ENCODE measurements at regions not wholly inside any gene's neighbourhood (a gene's known extent, or its start where the extent isn't known, plus 50 kb on each side); places are given as distances from the start of the nearest gene placed in this dataset.

GRCh38 chr15:96578393-96578792 lies 247.9 kb downstream of the NR2F2 start:
- H2AFZ ChIP-seq (ENCODE audit: low read depth, low read length), result no peak overlapping the region
- TF ChIP-seq CTCF (IDR thresholded peaks at IDR 0.05; ENCODE audit: borderline replicate concordance, extremely low read depth, low read length, poor library complexity, severe bottlenecking) (no peak), EZH2 (IDR thresholded peaks at IDR 0.05; ENCODE audit: borderline replicate concordance, low read depth, low read length, severe bottlenecking) (no peak)
- ATAC-seq (ENCODE audit: insufficient read depth, low read depth), result no peak
- no peak overlapping the region for H3K4me3 ChIP-seq (ENCODE audit: low read depth in 1 of 2, low read length in 2 of 2)
- no peak for DNase-seq
- H3K27ac ChIP-seq (ENCODE audit: low read length), result no peak overlapping the region
- H3K4me2 ChIP-seq (ENCODE audit: insufficient read depth, low read length), result no peak overlapping the region
- no peaks in the 10 kb centered on the region for H3K4me1 ChIP-seq (ENCODE audit: insufficient read depth, low read length)
- no peaks in the 10 kb centered on the region for H3K36me3 ChIP-seq (ENCODE audit: insufficient read depth, low read length)
- no peaks in the 10 kb centered on the region for H3K9me3 ChIP-seq (ENCODE audit: insufficient read depth, low read length, severe bottlenecking)
- peaks cover 8% of the 10 kb centered on the region for H3K27me3 ChIP-seq (ENCODE audit: insufficient read depth, low read length, poor library complexity)
- H4K20me1 ChIP-seq (ENCODE audit: insufficient read depth, low read length), result no peaks in the 10 kb centered on the region
- no peak overlapping the region for H3K9ac ChIP-seq (ENCODE audit: low read depth, low read length)
- H3K79me2 ChIP-seq (ENCODE audit: insufficient read depth, low read length), result no peaks in the 10 kb centered on the region

- H3K79me2 ChIP-seq (ENCODE audit: insufficient read depth, low read length), result no peaks in the 10 kb centered on the region
- H3K4me3 ChIP-seq (ENCODE audit: low read depth in 1 of 2, low read length in 2 of 2), result no peak overlapping the region
- H2AFZ ChIP-seq (ENCODE audit: low read depth, low read length), result no peak overlapping the region
- no peaks in the 10 kb centered on the region for H3K9me3 ChIP-seq (ENCODE audit: insufficient read depth, low read length, severe bottlenecking)
- H3K9ac ChIP-seq (ENCODE audit: low read depth, low read length), result no peak overlapping the region
- no peak for ATAC-seq (ENCODE audit: insufficient read depth, low read depth)
- TF ChIP-seq CTCF (IDR thresholded peaks at IDR 0.05; ENCODE audit: borderline replicate concordance, extremely low read depth, low read length, poor library complexity, severe bottlenecking), result no peak
- no peak for TF ChIP-seq EZH2 (IDR thresholded peaks at IDR 0.05; ENCODE audit: borderline replicate concordance, low read depth, low read length, severe bottlenecking)
- no peaks in the 10 kb centered on the region for H3K4me1 ChIP-seq (ENCODE audit: insufficient read depth, low read length)
- H3K27ac ChIP-seq (ENCODE audit: low read length), result no peak overlapping the region
- H3K27me3 ChIP-seq (ENCODE audit: insufficient read depth, low read length, poor library complexity), result peaks cover 8% of the 10 kb centered on the region
- no peak for DNase-seq
- no peak overlapping the region for H3K4me2 ChIP-seq (ENCODE audit: insufficient read depth, low read length)
- H4K20me1 ChIP-seq (ENCODE audit: insufficient read depth, low read length), result no peaks in the 10 kb centered on the region
- H3K36me3 ChIP-seq (ENCODE audit: insufficient read depth, low read length), result no peaks in the 10 kb centered on the region
Measured at GRCh38 chr15:96581371-96581770, 250.9 kb downstream of the NR2F2 start.

GRCh38 chr15:96582473-96582872 lies 252.0 kb downstream of the NR2F2 start:
- Histone ChIP-seq H3K36me3 (ENCODE audit: insufficient read depth, low read length) (no peaks in the 10 kb centered on the region), H4K20me1 (ENCODE audit: insufficient read depth, low read length) (no peaks in the 10 kb centered on the region), H3K9ac (ENCODE audit: low read depth, low read length) (no peak overlapping the region), H3K27me3 (ENCODE audit: insufficient read depth, low read length, poor library complexity) (peaks cover 5% of the 10 kb centered on the region), H3K4me1 (ENCODE audit: insufficient read depth, low read length) (no peaks in the 10 kb centered on the region), H3K27ac (ENCODE audit: low read length) (no peak overlapping the region), H3K4me3 (ENCODE audit: low read depth in 1 of 2, low read length in 2 of 2) (no peak overlapping the region), H3K79me2 (ENCODE audit: insufficient read depth, low read length) (no peaks in the 10 kb centered on the region), H3K9me3 (ENCODE audit: insufficient read depth, low read length, severe bottlenecking) (no peaks in the 10 kb centered on the region), H2AFZ (ENCODE audit: low read depth, low read length) (no peak overlapping the region), H3K4me2 (ENCODE audit: insufficient read depth, low read length) (no peak overlapping the region)
- DNase-seq (no peak), ATAC-seq (ENCODE audit: insufficient read depth, low read depth) (no peak)
- TF ChIP-seq CTCF (IDR thresholded peaks at IDR 0.05; ENCODE audit: borderline replicate concordance, extremely low read depth, low read length, poor library complexity, severe bottlenecking) (no peak), EZH2 (IDR thresholded peaks at IDR 0.05; ENCODE audit: borderline replicate concordance, low read depth, low read length, severe bottlenecking) (no peak)

- no peak for DNase-seq
- H3K36me3 ChIP-seq (ENCODE audit: insufficient read depth, low read length), result no peaks in the 10 kb centered on the region
- H3K9me3 ChIP-seq (ENCODE audit: insufficient read depth, low read length, severe bottlenecking), result no peaks in the 10 kb centered on the region
Measured at GRCh38 chr15:96583671-96584070, 253.2 kb downstream of the NR2F2 start.

More at GRCh38 chr15:96583671-96584070, 253.2 kb downstream of the NR2F2 start:
- ATAC-seq (ENCODE audit: insufficient read depth, low read depth), result no peak
- no peak overlapping the region for H3K4me2 ChIP-seq (ENCODE audit: insufficient read depth, low read length)
- H3K27me3 ChIP-seq (ENCODE audit: insufficient read depth, low read length, poor library complexity), result peaks cover 5% of the 10 kb centered on the region
- H4K20me1 ChIP-seq (ENCODE audit: insufficient read depth, low read length), result no peaks in the 10 kb centered on the region
- H3K9ac ChIP-seq (ENCODE audit: low read depth, low read length), result no peak overlapping the region
- H3K27ac ChIP-seq (ENCODE audit: low read length), result no peak overlapping the region
- no peak overlapping the region for H3K4me3 ChIP-seq (ENCODE audit: low read depth in 1 of 2, low read length in 2 of 2)
- H3K79me2 ChIP-seq (ENCODE audit: insufficient read depth, low read length), result no peaks in the 10 kb centered on the region
- TF ChIP-seq EZH2 (IDR thresholded peaks at IDR 0.05; ENCODE audit: borderline replicate concordance, low read depth, low read length, severe bottlenecking), result no peak
- TF ChIP-seq CTCF (IDR thresholded peaks at IDR 0.05; ENCODE audit: borderline replicate concordance, extremely low read depth, low read length, poor library complexity, severe bottlenecking), result no peak
- no peaks in the 10 kb centered on the region for H3K4me1 ChIP-seq (ENCODE audit: insufficient read depth, low read length)
- no peak overlapping the region for H2AFZ ChIP-seq (ENCODE audit: low read depth, low read length)
